Ectodermal cell (in vitro differentiated cells): ENCODE measurements at regions not wholly inside any gene's neighbourhood (a gene's known extent, or its start where the extent isn't known, plus 50 kb on each side); places are given as distances from the start of the nearest gene placed in this dataset.

Source experiments
- H3K27ac ChIP-seq: 2 replicates; pipeline ENCODE4 v1.7.0; 2013; ENCODE audit warnings: mild to moderate bottlenecking, low read depth, low read length; ENCODE audit not compliant: insufficient read depth, poor library complexity, severe bottlenecking
- H3K27me3 ChIP-seq: 2 replicates; pipeline ENCODE4 v1.7.0; 2013; ENCODE audit warnings: mild to moderate bottlenecking, low read length; ENCODE audit not compliant: insufficient read depth, control insufficient read depth, poor library complexity, severe bottlenecking
- H3K36me3 ChIP-seq: one replicate; pipeline ENCODE4 v1.7.0; 2013; ENCODE audit warnings: low read length; ENCODE audit not compliant: control insufficient read depth, insufficient read depth
- H3K4me1 ChIP-seq: one replicate; pipeline ENCODE4 v1.7.0; 2013; ENCODE audit warnings: low read length; ENCODE audit not compliant: control insufficient read depth, insufficient read depth
- H3K4me3 ChIP-seq: 2 replicates; pipeline ENCODE4 v1.7.0; 2013; ENCODE audit warnings: low read depth, low read length, control low read depth; ENCODE audit not compliant: insufficient read depth
- H3K9me3 ChIP-seq: 2 replicates; pipeline ENCODE4 v1.7.0; 2013; ENCODE audit warnings: mild to moderate bottlenecking, low read length, moderate library complexity; ENCODE audit not compliant: control insufficient read depth
- WGBS, 2 experiments: methylation state at CpG; one replicate each; pipeline ENCODE4 v1.1.7; 2013; ENCODE audit warnings: missing lambda C conversion rate in 2 of 2; 5-methylcytosine and 5-hydroxymethylcytosine counted together

DNA sequence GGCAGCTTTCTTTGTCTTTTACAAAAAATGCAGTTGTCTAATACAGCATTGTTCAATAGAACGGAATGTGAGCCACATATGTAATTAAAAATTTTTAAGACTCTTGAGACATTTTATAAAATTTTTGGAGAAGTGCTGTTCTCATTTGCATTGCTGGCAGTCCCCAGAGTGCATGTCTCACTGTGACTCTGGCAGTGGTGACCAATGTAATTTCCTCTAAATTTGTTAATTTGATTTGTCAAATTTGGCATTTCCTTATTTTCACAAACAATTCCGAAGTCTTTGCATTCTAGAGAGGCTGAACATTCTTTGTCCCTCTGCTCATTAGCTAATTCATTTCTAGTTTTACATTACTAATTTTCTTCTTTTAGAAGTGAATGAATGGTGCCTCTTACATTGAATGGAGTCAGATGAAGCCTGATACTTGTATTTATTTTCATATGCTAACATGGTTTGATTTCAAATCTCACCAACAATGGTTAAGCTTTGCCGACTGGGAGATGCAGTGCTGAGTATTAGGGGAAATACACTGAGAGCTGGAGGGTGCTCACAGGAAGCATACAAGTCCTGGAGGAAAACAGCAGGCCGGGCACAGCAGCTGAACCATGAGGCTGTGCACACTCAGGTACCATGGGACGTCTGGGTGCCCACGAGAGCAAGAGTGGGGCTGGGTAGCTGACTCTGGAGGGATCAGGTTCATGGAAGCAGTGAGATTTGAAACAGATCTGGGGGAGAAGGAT, 68.5 kb upstream of the ARMC2 start:
- Histone ChIP-seq H3K27ac (no peak overlapping the region), H3K36me3 (no peaks in the 10 kb centered on the region), H3K9me3 (no peaks in the 10 kb centered on the region), H3K4me1 (peaks cover 6% of the 10 kb centered on the region), H3K4me3 (no peak overlapping the region), H3K27me3 (peaks cover 36% of the 10 kb centered on the region)
- WGBS, 2 experiments, result 66 to 78% methylated on average over 4 to 6 of the region's 6 CpGs

DNA sequence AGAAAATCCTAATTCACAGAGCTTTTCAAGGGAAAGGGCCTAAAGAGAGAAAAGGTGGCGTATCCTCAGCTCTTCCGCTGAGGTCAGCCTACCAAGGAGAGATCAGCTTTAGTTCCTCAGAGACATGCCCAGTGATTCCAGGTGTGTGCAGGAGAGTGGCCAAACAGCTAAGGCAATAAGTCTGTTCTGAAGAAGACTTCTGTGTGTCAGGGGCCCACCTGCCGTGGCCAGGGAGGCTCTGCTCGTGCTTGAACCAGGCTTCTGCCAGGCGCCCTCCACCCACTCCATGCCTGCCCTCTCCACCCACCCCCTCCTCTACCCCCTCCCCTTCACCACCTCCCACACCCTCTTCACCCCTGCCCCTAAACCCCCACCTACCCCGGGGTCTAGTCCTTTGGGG, 67.4 kb upstream of the ARMC2 start:
- Histone ChIP-seq H3K9me3 (no peaks in the 10 kb centered on the region), H3K4me3 (no peak overlapping the region), H3K27ac (no peak overlapping the region), H3K36me3 (no peaks in the 10 kb centered on the region), H3K27me3 (peaks cover 36% of the 10 kb centered on the region), H3K4me1 (peaks cover 6% of the 10 kb centered on the region)
- 72 to 73% methylated on average over 6 of the region's 6 CpGs for WGBS, 2 experiments

DNA sequence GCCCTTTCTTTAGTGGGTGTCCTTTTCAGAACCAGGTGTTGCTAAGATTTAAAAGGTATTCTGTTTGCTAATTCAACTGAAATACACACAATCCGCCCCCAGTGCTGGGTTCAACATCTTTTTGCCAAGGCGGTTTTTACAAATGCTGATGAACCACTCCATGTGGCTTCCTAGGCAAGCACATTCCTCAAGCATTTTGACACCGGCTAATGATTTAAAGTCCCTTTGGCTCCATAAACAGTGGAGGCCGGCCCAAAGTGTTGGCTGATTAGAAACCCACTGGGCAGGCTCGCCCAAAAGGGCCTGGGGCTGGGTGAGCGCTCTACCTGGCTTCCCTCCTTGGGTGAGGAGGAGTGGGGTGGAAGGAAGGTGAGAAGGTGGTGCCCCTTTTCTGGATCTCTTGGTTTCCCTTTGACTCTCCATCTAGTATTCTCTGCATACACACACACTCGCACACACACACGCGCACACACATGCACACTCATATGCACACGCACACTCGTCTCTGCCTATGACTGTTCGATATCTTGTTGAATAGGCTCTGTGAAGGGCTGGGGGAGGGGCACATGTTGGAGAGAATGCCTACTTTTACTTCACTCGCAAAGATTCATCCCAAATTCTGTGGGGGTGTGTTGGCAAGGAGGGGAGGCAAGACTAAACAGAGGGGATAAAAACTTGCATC, 66.7 kb upstream of the ARMC2 start:
- H3K9me3 ChIP-seq, result no peaks in the 10 kb centered on the region
- peaks cover 36% of the 10 kb centered on the region for H3K27me3 ChIP-seq
- peak overlapping the region; percentile 46 for H3K4me3 ChIP-seq
- peaks cover 6% of the 10 kb centered on the region for H3K4me1 ChIP-seq
- 6 to 7% methylated on average over 11 to 13 of the region's 13 CpGs for WGBS, 2 experiments
- no peaks in the 10 kb centered on the region for H3K36me3 ChIP-seq
- no peak overlapping the region for H3K27ac ChIP-seq

DNA sequence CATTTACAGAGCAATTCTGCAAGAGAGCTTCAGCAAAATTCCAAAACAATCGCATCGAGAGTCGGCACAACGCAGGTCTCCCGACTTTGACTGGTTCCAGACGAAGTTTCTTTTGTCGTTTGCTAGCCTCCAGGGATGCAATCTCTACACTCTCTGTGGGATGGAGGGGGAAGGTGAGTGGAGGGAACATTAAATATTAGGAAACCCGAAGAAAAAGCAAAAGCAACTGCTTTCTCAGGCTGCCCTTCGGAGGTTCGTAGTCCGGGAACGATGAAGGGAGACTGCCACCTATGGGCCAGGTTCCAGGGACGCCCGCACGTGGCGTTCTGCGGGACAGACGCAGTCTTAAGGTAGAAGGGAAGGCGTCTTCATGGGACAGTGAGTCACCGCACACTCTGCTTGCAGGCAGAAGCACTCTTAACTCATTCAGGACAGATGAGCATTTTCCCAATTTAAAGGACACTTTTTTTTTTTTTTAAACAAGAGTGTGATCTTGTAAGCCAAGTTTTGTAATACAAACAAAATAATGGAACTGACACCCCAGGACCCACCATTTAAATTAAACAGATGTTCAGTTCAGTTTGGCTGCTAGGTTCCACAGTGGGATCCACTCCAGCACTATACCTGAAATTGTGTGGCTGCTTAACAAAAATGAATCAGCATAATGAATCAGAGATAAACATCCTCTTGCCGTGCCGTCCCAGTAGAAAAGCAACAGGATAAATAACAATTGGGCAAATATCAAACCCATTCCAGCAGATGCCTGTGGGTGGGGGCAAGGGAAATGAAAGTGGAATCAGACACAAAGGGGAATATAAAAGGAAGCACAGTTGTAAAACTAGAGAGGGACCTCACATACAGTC, 65.8 kb upstream of the ARMC2 start:
- peaks cover 6% of the 10 kb centered on the region for H3K4me1 ChIP-seq
- no peaks in the 10 kb centered on the region for H3K36me3 ChIP-seq
- 8 to 11% methylated on average over 22 of the region's 22 CpGs for WGBS, 2 experiments
- H3K4me3 ChIP-seq, result peak overlapping the region; percentile 46
- peaks cover 36% of the 10 kb centered on the region for H3K27me3 ChIP-seq
- H3K27ac ChIP-seq, result no peak overlapping the region
- H3K9me3 ChIP-seq, result no peaks in the 10 kb centered on the region

DNA sequence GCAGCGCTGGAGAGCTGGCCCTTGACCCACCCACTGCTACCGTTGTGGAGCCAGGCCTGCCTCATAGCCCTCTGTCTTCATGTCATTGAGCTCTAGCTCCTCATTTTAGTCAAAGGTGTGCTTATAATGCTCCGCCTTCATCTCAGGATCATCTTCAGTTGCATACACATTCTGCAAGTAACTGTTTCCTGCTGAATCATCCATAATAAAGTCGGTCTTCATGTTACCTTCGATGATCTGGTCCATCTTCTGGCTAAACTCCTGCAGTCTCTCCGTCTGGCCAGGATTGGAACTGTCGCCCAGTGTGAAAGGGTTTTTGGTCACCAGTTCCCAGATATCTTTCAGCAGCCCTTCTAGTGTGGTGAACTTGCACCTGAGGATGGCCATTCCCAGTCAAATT, 62.6 kb upstream of the ARMC2 start:
- no peak overlapping the region for H3K4me3 ChIP-seq
- no peak overlapping the region for H3K27ac ChIP-seq
- H3K27me3 ChIP-seq, result peaks cover 32% of the 10 kb centered on the region
- 86 to 87% methylated on average over 7 of the region's 7 CpGs for WGBS, 2 experiments
- peaks cover 2% of the 10 kb centered on the region for H3K9me3 ChIP-seq
- no peaks in the 10 kb centered on the region for H3K36me3 ChIP-seq
- H3K4me1 ChIP-seq, result peaks cover 6% of the 10 kb centered on the region

DNA sequence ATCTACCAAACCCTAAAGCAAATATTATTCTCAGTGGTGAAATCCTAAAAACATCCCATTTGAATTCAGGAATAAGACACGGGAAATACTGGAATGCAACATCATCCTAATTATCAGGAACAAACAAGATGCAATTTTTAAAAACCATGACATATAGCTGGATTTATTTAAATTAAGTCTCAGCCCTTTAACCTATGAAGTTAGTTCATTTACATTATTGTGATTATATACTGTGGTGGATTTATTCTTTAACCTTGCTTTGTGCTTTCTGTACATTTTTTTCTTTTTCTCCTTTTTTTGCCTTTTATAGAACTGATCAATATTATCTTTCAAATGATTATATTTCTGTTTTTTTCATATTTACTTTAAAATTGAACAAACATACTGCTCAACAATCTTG, 59.8 kb upstream of the ARMC2 start:
- H3K9me3 ChIP-seq, result peaks cover 2% of the 10 kb centered on the region
- peaks cover 4% of the 10 kb centered on the region for H3K27me3 ChIP-seq
- H3K27ac ChIP-seq, result no peak overlapping the region
- H3K4me3 ChIP-seq, result no peak overlapping the region
- no peaks in the 10 kb centered on the region for H3K36me3 ChIP-seq
- 93 to 96% methylated on average over 1 of the region's 1 CpG for WGBS, 2 experiments
- no peaks in the 10 kb centered on the region for H3K4me1 ChIP-seq

DNA sequence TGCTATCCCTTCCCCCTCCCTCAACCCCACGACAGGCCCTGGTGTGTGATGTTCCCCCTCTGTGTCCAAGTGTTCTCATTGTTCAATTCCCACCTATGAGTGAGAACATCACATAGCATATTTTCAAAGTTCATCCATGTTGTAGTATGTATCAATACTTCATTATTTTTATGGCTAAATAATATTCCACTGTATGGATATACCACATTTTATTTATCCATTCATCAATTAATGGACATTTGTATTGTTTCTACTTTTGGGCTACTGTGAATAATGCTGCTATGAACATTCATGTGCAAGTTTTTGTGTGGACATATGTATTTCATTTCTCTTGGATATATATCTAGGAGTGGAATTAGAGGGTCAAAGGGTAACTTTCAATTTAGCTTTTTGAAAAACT, 58.7 kb upstream of the ARMC2 start:
- WGBS, 2 experiments, result 97 to 100% methylated on average over 1 of the region's 1 CpG
- no peaks in the 10 kb centered on the region for H3K4me1 ChIP-seq
- H3K4me3 ChIP-seq, result no peak overlapping the region
- no peaks in the 10 kb centered on the region for H3K36me3 ChIP-seq
- H3K27me3 ChIP-seq, result no peaks in the 10 kb centered on the region
- H3K9me3 ChIP-seq, result peaks cover 2% of the 10 kb centered on the region
- no peak overlapping the region for H3K27ac ChIP-seq

DNA sequence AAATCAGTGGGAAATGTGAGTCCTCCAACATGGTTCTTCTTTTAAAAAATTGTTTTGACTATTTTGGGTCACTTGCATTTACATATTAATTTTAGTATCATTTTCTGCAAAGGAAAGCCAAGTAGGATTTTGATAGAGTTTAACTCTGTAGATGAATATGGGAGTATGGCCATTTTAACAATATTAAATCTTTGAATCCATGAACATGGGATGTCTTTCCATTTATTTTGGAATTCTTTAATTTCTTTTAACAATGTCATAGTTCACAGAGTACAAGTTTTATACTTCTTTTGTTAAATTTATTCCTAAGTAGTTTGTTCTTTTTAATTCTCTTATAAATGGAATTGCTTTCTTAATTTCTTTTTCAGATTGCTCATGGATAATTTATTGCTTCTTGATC, 56.5 kb upstream of the ARMC2 start:
- Histone ChIP-seq H3K27me3 (no peaks in the 10 kb centered on the region), H3K4me1 (no peaks in the 10 kb centered on the region), H3K36me3 (no peaks in the 10 kb centered on the region), H3K9me3 (peaks cover 2% of the 10 kb centered on the region), H3K27ac (no peak overlapping the region), H3K4me3 (no peak overlapping the region)

DNA sequence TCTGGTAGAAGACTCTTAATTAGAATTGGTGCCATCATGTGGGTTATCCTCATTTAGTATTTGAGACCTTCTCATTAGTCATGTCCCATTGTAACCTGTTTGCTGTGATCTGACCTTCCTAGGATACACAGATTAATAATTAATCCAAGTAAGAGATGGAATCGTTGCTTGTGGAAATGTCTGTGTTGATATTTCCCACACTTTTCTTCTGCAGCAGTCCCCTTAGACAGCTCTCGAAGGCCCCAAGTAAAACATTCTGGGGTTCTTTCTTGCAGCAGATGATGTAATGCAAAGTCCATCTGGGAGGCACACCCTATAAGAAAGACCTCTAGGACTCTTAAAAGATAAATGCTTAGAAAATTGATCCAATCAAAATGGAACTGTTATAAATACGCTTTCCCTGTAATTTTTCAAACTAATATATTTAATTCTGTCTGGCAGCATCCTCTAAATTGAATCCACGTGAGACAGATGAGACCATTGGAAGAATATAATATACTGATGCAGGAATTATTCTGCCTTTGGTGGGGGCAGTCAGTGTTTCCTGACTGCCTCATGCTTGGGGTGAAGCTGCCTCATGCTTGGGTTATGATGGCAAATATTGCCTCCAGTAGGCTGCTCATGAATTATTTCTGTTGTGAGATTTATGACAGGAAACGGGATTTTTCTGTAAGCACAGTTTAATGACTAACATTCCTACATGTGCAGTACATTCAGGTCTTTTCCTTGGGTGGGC, 54.5 kb upstream of the ARMC2 start:
- Histone ChIP-seq H3K4me1 (no peaks in the 10 kb centered on the region), H3K27ac (no peak overlapping the region), H3K9me3 (peaks cover 2% of the 10 kb centered on the region), H3K36me3 (no peaks in the 10 kb centered on the region), H3K27me3 (no peaks in the 10 kb centered on the region), H3K4me3 (no peak overlapping the region)
- whole genome bisulfite sequencing, 2 experiments, result 94 to 96% methylated on average over 5 of the region's 5 CpGs
